Fibroblast of mammary gland (primary cell): ENCODE measurements at regions not wholly inside any gene's neighbourhood (a gene's known extent, or its start where the extent isn't known, plus 50 kb on each side); places are given as distances from the start of the nearest gene placed in this dataset.

Experiments used
- DNase-seq: peaks from one replicate; pipeline ENCODE4 v3.0.0-alpha.2; 2010; ENCODE audit warnings: low read depth
- H3K4me3 ChIP-seq: 2 replicates; pipeline ENCODE4 v1.5.1; 2011; ENCODE audit warnings: low read depth, mild to moderate bottlenecking, low read length, moderate library complexity; ENCODE audit not compliant: control insufficient read depth
- CTCF ChIP-seq: conservative IDR thresholded peaks from 2 replicates; pipeline ENCODE4 v1.5.1; 2011; ENCODE audit warnings: low read depth, low read length, inconsistent platforms; ENCODE audit not compliant: control insufficient read depth, insufficient read depth

GRCh38 chr4:62917649-62918048 lies 1491.6 kb downstream of the TECRL start:
- no peak for DNase-seq
- TF ChIP-seq CTCF, result no peak
- no peak overlapping the region for H3K4me3 ChIP-seq

- no peak overlapping the region for H3K4me3 ChIP-seq
- TF ChIP-seq CTCF, result no peak
- DNase-seq, result no peak
Observed at GRCh38 chr4:62914758-62915157, 1494.5 kb downstream of the TECRL start.

DNA sequence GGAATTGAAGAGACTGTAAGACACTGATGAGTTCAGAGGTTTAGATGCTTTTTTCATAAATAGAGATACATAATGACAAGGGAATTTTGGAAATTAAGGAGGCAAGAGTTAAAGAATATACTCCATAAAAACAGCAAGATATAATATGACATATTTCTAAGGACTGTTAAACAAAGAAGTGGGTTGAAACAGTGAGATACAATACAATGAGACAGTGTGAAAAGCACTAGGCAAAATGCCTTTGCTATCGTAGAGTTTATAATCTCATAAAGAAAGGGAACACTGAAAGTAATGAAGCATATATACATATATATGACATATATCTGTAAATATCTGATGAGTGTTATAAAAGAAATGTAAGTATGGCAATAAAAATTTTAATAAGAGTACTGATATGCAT lies 1496.2 kb downstream of the TECRL start:
- H3K4me3 ChIP-seq, result no peak overlapping the region
- no peak for DNase-seq
- TF ChIP-seq CTCF, result no peak

GRCh38 chr4:62912531-62912930 lies 1496.7 kb downstream of the TECRL start:
- TF ChIP-seq CTCF, result no peak
- no peak overlapping the region for H3K4me3 ChIP-seq
- no peak for DNase-seq

GRCh38 chr4:62909238-62909637 lies 1500.0 kb downstream of the TECRL start:
- DNase-seq, result no peak
- H3K4me3 ChIP-seq, result no peak overlapping the region
- no peak for TF ChIP-seq CTCF

DNA sequence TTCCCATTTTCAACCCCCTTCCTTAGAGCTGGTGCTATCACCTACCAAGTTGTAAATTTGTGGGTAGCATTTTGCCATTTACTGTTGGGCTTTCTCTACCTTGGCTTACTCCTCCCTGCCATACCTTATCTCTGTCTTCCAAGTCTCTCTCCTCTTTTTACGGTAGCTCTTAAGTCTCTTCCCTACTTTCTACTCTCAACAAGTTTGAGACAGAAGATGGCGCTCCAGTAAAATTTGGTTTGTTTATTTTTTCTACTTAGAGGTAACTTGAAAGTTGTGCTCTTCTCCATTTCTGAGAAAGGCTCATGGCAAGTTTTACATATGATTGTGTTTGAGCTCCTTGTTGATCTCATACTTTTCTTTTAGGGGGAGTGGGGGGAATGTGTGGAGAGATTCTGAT lies 1508.1 kb downstream of the TECRL start:
- no peak overlapping the region for H3K4me3 ChIP-seq
- TF ChIP-seq CTCF, result no peak
- DNase-seq, result no peak

DNA sequence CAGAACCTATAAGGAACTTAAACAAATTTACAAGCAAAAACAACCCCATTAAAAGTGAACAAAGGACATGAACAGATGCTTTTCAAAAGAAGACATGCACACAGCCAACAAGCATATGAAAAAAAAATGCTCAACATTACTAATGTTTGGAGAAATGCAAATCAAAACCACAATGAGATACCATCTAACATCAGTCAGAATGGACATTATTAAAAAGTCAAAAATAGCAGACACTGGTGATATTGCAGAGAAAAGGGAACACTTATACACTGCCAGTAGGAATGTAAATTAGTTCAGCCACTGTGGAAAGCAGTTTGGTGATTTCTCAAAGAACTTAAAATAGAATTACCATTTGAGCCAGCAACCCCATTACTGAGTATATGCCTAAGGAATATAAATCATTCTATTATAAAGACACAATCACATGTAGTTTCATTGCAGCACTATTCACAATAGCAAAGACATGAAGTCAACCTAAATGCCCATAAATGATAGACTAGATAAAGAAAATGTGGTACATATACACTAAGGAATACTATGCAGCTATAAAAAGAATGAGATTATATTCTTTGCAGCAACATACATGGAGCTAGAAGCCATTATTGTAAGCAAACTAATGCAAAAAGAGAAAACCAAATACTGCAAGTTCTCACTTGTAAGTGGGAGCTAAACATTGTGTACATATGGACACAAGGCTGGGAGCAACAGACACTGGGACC lies 1509.4 kb downstream of the TECRL start:
- no peak for TF ChIP-seq CTCF
- H3K4me3 ChIP-seq, result no peak overlapping the region
- DNase-seq, result no peak
